ENCODE measurements at regions not wholly inside any gene's neighbourhood (a gene's known extent, or its start where the extent isn't known, plus 50 kb on each side); places are given as distances from the start of the nearest gene placed in this dataset.
"Not testable (repeated sequence)": the region's sequence is repeated elsewhere in the genome, so short reads cannot be mapped to it uniquely, and the experiment has no call there.

DNA sequence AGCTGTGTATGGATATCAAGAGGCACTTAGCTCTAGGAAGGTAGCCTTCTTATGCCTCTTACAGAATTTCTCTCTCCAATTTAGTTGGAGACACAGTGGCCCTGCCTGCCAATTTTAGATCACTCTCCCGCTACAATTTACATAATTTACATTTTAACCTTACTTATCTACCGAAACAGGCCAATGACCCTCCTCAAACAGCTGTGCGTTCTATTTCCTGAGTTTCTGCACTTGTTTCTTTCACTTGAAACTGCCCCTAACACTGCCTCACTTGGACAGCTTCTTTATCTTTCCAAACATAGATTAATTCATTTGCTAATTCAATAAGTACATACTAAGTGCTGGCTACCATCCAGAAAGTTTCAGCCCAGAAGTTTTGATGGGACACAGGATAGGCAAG lies 52.9 kb upstream of the HDDC2 start:
- DNase-seq (ENCODE audit: low spot score) = no peak

DNA sequence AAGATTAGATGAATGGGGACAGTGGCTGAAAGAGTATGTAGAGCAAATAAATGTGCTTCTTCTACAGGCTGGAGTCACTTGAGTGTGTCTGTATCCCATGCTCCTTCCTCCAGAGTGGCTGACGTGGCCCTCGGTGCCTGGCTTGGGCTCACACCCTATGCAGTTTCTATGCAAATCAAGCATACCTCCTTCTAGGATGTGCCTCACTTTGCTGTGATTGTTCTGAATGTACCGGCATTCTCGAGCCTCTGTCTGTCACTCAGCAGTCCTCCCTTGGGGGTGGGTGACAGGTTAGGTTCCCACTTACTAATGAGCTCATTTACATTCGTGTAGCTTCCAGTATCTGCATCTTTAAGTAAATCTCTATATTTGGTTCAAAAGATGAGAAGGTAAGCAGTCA lies 55.1 kb upstream of the HDDC2 start:
- no peak for DNase-seq (ENCODE audit: low spot score)

DNA sequence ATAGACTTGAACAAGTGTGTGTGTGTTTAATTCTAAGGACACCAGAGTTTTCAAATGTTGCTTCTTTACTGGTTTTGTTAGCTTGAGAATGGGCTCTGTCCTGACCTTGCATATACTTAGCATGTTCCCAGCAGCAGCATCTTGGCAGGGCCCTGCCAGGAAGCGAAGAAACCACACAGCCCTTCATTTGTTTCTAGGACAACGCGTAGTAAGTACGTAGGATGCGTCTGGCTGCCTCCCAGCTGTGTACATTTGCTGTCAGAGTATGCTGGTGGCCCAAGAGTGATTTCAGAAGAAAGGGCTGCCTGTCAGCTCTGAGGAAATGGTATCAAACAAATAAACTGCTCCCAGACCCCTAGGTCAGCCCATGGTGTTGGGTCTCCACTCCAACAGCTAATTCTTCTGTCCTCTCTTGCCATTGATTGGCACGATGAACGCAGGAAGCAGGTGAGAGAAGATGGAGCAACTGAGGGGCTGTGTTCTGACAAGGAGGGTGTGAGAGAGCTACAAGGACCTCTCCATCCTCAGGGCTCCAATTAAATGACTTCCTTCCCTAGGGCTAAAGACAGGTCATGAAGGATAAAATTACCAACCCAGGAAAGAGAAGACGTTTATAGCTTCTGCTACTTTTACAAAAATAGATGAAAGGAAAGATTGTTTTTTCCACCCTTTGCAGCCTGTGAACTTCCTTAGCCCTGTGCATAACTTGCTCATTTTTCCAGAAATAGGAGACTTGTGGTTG lies 55.9 kb upstream of the HDDC2 start:
- DNase-seq (ENCODE audit: low spot score) = no peak

DNA sequence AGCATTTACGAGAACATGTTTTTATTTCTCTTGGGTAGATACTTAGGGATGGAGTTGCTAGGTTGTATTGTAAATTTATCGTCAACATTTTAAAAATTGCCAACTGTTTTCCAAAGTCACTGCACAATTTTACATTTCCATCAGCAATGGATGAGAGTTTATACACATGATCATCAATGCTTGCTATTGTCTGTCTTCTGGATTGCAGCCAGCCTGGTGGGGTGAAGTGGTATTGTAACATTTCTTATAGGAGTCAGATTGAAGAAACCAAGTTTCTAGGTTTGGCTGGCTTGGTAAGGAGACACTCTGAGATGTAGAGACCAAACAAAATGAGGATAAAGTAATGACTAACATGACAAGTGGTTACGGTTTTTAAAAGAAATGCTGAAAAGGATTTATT lies 57.1 kb upstream of the HDDC2 start:
- DNase-seq (ENCODE audit: low spot score) = no peak

DNA sequence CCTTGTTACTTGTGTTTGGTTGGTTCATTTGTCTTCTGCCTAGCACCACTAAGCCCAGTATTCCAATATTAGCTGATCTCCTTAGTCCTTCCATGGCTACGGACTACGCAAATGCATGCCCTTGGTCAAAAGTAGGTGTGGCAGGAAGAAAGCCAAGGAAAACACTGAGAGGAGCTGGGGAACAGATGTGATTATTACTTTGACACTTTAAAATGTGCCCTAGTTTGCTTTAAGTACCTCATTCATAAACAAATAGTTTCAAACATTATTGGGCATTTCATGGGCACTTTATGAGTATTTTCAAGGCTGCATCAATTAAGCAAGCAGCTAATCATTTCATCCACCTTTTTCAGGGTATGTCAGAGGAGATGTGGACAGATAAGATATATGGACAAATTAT lies 60.1 kb upstream of the HDDC2 start:
- DNase-seq (ENCODE audit: low spot score) = no peak

DNA sequence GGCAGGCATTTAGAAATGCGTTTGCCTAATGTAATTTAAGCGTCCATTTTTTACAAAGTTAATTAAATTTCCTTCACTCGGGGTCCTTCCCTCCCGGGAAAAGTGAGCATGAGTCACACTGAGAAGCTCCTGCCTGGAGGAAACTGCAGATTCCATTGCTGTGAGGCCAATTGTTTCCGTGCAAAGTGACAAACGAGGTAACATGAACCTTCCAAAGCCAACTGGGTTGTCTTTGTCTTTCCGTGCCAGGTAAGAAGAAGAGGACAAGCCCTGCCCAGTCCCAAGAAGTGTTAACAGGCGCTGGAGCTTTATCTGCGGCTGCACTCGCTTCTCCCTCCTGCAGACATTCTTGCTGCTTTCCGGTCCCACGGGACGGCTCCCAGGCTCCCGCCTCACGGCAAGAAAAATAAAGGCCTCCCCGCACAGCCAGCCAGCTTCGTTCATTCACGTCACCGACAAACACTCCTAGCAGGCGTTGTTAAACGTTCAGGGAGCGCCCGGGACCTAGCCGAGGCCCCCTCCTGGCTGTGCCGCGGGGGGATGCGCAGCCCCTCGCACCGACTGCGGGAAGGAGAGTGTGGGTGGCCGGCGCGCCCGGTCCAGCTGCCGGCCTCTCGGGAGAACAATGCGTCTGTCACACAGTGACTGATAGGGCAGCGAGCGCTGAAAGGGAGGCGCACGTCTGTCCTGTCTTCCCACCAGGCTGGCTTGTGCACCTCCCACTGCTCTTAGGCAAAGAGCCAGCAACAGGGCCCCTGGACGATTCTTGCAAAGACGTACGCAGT lies 61.5 kb upstream of the HDDC2 start:
- peak; percentile 31 for DNase-seq (ENCODE audit: low spot score)

DNA sequence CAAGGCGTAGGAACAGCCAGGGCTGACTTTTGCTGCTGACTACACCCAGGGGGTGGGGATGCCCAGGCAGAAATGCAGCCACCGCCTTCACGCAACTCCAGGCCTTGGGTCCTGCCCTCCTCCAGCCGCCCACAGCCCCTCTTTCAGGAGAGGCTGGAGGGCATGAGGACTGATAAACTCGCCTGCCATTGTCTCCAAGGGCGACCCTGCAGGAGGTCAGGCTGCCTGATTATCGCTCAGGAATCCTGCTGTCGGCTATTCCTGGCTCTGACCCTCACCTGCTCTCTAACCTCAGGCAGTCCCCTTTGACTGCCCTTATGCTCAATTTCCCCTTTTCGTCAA lies 62.0 kb upstream of the HDDC2 start:
- DNase-seq (ENCODE audit: low spot score) = no peak

DNA sequence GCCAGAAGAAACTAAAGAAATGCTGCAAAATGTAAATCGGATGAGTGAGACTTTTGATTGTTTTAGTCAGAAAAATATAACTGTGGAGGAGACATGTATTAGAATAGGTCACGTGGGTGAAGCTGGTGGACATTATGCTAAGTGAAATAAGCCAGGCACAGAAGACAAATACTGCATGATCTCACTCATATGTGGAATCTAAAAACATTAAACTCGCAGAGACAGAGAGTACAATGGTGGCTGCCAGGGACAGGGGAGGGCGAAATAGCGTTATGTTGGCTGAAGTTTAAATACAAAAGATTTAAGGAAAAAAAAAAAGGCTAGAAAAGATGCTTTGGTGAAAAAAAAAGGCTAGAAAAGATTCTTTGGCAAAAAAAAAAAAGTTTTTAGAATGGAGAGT lies 63.5 kb upstream of the HDDC2 start:
- DNase-seq (ENCODE audit: low spot score) = no peak

DNA sequence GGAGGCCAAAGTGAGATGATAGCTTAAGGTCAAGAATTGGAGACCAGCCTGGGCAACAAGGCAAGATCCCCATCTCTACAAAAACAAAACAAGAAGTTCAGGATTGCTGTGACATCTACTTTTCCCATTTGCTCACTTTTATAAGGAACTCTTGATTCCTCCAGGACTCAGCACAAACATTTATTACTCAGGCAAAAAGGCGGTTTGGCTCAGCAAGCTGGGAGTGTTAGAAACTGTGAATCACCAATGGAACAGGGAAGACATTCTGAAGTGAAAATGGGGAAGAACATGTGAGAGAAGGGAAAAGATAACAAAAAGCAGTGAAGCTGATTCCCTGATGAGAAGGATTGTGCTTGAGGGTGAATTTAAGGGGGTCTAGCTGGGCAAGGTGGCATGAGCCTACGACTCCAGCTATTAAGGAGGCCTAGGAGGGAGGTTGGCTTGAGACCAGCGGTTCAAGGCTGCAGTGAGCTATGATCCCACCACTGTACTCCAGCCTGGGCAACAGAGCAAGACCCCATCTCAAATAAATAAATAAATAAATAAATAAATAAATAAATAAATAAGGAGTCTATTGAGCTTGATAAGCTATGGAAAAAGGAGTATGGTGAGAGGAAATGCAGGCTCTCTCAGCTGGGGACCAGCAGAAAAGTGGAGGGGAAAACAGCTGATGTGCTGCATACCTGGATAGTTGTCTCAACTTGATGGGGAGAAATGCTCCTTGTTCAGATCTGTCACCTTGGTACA lies 65.4 kb upstream of the HDDC2 start:
- no peak for DNase-seq (ENCODE audit: low spot score)

DNA sequence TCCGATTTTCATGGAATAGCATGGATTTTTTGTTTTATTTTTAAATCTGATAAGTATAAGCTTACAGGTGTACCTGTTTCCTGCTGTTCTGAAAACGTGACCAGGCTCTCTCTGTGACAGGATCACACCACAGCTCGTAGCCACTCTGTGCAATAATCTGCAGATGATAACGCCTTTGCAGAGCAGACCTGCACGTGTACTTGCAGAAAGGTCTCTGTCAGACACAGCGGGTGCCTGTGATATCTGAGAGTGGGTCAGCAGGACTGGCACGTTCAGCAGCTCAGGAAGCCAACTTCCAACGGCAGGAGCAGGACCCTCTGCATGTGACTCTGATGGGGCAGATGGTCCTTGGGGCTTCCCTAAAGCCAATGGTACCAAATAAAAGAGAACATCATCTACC lies 68.6 kb upstream of the HDDC2 start:
- DNase-seq (ENCODE audit: low spot score) = no peak

DNA sequence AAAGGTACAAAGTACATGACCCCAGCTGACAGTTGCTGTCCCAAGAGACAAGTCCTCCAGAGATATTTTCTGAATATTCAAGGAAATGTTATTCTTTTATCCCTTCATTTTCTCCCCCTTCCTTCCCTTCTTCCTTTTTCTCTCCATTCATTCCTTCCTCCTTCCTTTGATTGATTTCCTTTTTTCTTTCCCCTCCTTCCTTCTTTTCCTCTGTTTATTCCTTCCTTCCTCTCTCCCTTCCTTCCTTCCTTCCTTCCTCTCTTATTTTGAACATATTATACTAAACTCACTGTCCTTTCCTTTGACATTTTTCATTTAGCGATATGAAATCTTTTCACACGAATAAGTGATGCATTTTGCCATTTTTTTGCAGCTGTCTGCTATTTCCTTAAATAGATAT lies 73.2 kb upstream of the HDDC2 start:
- DNase-seq (ENCODE audit: low spot score) = no peak

DNA sequence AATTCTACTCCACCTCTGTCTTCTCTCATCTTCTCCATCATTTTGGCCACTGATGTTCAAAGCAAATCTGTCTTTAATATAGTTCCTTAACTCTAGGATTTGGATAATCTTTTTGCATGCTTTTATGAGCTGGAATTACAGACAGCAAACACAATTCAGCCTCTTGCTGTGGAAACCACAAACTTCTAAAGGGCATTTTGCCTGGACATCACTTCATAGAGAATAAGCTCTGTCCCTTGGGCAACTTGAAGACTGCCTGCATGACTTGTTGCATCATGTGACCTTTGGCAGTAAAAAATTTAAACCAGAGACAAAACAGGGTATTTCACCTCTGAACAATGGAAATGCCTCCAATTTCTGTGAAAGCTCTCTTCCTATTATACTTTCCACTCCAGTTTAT lies 74.1 kb upstream of the HDDC2 start:
- no peak for DNase-seq (ENCODE audit: low spot score)

DNA sequence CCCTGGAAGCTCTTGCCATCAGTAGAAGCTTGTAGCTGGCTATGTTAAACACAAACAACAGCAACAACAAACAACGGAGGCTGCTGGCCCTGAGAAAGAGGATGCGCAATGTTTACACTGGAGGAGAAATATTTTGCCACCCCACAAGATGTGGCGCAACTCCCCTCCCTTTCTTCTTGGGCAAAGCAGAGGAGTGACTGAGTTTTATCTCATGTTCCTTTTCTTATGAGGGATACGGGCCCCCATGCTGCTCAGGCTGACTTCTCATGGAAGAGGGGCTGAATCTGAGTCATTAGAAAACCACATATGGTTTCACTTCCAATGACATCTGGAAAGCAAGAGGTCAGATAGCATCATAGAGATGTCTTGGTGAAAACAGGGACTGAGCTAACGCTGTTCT lies 75.9 kb upstream of the HDDC2 start:
- DNase-seq (ENCODE audit: low spot score) = no peak

DNA sequence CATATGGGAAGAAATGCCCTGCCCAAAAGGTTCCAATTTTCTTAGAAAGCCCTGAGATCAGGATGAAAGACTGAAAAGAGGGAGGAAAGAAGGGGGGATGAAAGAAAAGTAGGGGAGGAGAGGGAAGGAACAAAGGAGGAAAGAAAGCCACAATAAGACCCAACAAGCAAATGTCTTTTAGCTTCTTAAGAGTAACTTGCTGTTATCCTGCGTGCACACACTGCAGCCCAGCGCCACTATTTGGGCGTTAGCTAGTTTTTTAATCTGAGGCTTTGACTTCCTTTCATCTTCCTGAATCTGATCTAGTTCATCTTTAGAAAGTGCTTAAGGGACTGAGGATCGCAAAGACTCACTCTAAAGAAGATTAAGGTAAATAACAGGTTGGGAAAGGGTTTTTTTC lies 77.4 kb upstream of the HDDC2 start:
- DNase-seq (ENCODE audit: low spot score) = no peak

DNA sequence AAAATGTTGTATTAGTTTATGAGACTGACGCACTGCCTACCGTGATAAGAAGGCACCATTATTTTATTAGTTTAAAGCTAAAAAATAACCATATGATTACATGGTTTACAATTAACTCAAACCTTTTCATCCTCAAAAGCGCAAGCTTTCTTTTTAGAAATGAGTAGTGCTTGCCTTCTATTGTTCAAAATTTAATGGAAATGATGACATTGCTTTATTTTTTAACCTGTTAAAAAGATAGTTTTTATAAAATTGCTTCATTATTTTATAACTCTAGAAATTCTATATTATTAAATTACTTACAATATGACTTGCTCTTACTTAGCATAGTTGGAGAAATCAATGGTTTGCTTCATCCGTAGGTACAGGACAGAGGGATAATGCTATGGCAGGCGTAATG lies 78.7 kb upstream of the HDDC2 start:
- DNase-seq (ENCODE audit: low spot score) = no peak

DNA sequence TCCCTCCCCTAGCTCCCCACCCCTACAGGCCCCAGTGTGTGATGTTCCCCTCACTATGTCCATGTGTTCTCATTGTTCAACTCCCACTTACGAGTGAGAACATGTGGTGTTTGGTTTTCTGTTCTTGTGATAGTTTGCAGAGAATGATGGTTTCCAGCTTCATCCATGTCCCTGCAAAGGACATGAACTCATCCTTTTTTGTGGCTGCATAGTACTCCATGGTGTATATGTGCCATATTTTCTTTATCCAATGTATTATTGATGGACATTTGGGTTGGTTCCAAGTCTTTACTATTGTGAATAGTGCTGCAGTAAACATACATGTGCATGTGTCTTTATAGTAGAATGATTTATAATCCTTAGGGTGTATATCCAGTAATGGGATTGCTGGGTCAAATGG lies 84.6 kb upstream of the HDDC2 start:
- DNase-seq (ENCODE audit: low spot score) = not testable (repeated sequence)

DNA sequence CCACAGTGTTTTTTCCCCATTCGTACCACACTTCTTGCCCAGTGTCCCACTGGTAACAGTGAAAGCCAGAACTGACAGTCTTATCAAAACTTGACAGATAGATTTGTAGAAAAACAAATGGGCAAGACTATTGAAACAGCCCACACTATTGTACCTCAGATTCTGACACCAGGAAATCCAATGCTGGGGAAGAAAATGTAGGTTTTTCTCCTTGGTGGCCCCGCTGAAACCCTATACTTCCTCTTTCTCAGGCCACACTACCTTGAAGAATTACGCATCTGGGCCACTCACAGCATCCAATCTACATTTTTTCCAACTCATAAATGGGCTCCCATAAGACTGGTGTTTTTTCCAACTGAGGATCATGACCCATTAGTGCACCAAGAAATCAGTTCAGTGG lies 90.9 kb upstream of the HDDC2 start:
- no peak for DNase-seq (ENCODE audit: low spot score)

DNA sequence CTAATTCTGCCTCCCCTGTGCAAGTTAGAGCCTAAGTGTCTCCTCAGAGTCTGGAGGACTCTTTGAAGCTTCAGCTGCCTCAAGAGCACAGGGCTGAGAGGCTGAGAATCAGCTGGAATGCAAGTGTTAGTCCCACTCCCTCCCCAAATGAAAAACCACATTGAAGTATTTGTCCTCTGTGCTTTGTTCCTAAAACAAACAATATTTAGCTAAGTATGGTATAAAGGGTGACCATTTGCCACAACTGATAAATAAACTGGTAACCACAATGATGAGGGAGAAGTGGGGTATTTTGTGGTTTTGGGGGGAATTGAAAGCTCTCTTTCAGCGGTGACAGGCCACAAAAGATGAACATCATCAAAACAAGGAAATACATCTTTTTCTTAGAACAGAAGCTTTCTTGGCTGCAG lies 91.7 kb upstream of the HDDC2 start:
- no peak for DNase-seq (ENCODE audit: low spot score)

DNA sequence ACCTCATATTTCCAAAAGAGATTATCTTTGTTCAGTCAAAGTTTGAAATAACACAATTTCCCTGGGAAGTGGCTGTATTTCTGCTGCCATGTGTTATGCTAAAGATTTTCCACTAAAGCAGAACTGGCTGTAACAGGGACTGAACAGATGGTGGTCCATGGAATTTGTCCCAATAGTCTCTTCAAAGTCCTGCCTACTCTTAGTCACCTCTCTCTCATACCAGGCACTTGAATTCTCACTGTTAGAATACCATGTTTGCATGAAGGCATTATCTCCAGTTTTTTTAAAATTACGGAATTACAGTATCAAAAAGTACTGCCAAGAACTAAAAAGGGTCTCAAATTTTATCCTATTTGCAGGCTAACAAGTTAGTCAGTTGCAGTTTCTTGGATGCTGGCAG lies 105.0 kb upstream of the HDDC2 start:
- no peak for DNase-seq (ENCODE audit: low spot score)

DNA sequence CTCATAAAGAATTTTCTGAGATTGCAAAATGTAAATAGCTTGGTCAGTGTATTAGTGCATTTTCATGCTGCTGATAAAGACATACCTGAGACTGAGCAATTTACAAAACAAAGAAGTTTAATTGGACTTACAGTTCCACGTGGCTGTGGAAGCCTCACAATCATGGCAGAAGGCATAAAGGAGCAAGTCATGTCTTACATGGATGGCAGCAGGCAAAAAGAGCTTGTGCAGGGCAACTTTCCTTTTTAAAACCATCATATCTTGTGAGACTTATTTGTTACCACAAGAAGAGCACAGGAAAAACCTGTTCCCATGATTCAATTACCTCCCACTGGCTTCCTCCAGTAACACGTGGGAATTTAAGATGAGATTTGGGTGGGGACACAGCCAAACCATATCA lies 112.7 kb upstream of the HDDC2 start:
- no peak for DNase-seq (ENCODE audit: low spot score)

DNA sequence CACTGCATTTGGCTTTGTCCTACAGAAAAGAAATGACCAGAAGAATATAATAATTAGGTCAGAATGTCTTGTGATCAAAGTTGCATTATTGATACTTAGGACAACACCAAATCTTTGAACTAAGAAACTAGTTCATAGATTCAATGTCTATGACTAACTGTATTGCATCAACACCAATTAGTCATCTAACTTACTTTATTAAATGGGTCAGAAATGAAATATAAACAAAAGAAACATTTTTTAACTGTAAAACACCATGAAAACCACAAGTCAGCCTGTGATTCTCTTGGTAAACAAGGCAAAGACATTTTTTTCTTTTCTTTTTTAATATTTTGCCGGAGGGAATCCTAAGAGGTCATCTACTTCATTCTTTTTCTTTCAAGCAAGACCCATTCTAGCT lies 114.1 kb upstream of the HDDC2 start:
- DNase-seq (ENCODE audit: low spot score) = no peak

DNA sequence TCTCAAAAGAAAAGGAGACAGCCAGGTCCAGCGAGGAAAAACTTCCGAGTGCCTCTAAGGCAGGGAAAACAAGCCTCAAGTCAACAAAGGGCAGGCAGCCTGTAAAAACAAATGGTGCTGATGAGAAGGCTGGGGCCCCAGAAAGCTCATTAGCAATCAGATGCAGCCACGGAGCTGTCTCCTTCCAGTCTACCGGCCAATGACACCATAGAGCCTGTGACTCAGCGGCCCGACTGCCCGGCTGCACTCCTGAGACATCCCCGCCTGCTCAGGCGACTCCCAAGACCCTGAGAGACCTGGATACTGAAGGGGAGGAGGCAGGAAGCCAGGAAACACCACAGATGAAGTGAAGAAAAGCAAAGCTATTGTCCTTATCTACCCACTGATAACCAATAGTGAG lies 120.1 kb upstream of the HDDC2 start:
- DNase-seq (ENCODE audit: low spot score) = no peak

DNA sequence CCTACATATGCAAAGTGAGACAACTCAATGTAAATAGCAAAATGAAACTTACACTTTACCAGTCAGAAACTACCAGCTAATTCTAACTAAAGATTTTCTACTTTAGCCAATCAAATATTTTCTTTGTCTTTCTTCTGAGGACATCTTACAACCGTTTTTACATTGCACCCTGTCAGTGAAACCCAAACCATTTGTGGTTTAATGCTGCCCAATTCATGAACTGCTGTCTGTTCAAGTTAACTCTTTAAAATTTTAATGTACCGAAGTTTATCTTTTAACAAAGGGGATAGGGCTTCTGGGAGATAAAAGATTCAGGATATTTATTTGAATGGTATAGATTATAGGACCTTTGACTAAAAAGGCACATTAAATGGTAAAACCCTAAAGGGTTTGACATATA lies 121.3 kb upstream of the HDDC2 start:
- DNase-seq (ENCODE audit: low spot score) = no peak

All from AG08396 (cell line).